Heart left ventricle (tissue), 13 donors: ENCODE measurements at regions not wholly inside any gene's neighbourhood (a gene's known extent, or its start where the extent isn't known, plus 50 kb on each side); places are given as distances from the start of the nearest gene placed in this dataset.

ENCODE experiments used
- CTCF ChIP-seq, 12 donors: fragments of 200-600 bp; sonication (generic) in 4 of 12; IDR thresholded peaks; one replicate each; pipeline versions ENCODE4 v1.5.0 to v1.8.0; 2018 to 2022; ENCODE audit warnings: antibody characterized with exemption in 12 of 12, mild to moderate bottlenecking in 5 of 12
- POLR2A ChIP-seq, 2 donors: fragments of 450-650 bp; IDR thresholded peaks; one replicate each; pipeline ENCODE4 v1.6.1; 2017; ENCODE audit warnings: antibody characterized with exemption in 2 of 2, mild to moderate bottlenecking in 2 of 2, moderate library complexity in 2 of 2
- donor health status: ischemic (EF 13 %, LVEDD 7.1; RV severe dilation, severe dysfunction).
- donor health status: DM: no; HTN: yes; CAD: no.
- donor health status: DM: no; HTN: no; CAD: no.
- donor health status: ischemic (EF 25% LVEDD 6.9; RV normal size, moderate dysfunction).
- donor health status: ischemic (EF 25% LVEDD 5.7; RV mildly dilated, moderate dysfunction).
- donor health status: ischemic (EF 35%, LVEDD 5.7; RV mildly dilated, moderate dysfunction).
- donor health status: nonischemic (EF 11% LVEDD 7.7; RV severe dilation, severe dysfunction).
- donor health status: DM: yes; HTN: yes; CAD: no.
- donor health status: PGD.
- donor health status: ischemic (EF 29% LVEDD 5.4; RV normal size, mild dysfunction).
- donor health status: nonischemic (EF 23%, LVEDD 6.1; RV moderate dilation, normal function).

- TF ChIP-seq CTCF (IDR thresholded peaks at IDR 0.05) (no peak), POLR2A (IDR thresholded peaks at IDR 0.05) (no peak)
Measured at GRCh38 chr10:20399772-20400171, 497.3 kb downstream of the NEBL start.
